Tibial nerve (tissue), 3 donors: ENCODE measurements at regions not wholly inside any gene's neighbourhood (a gene's known extent, or its start where the extent isn't known, plus 50 kb on each side); places are given as distances from the start of the nearest gene placed in this dataset.

Experiments
- POLR2A ChIP-seq, 2 donors: fragments of 450-650 bp; IDR thresholded peaks; one replicate each; pipeline ENCODE4 v1.6.1; 2017; ENCODE audit warnings: antibody characterized with exemption in 2 of 2, mild to moderate bottlenecking in 2 of 2, moderate library complexity in 2 of 2
- TF ChIP-seq, protein P1 (sequence below), 5 experiments: fragments of 200-600 bp in 3 of 5; fragments of 450-650 bp in 2 of 5; sonication (generic) in 3 of 5; IDR thresholded peaks; one replicate each; pipeline ENCODE4 v1.5.1; 2016 to 2019; ENCODE audit warnings: antibody characterized with exemption in 5 of 5, mild to moderate bottlenecking in 3 of 5, moderate library complexity in 2 of 5

DNA sequence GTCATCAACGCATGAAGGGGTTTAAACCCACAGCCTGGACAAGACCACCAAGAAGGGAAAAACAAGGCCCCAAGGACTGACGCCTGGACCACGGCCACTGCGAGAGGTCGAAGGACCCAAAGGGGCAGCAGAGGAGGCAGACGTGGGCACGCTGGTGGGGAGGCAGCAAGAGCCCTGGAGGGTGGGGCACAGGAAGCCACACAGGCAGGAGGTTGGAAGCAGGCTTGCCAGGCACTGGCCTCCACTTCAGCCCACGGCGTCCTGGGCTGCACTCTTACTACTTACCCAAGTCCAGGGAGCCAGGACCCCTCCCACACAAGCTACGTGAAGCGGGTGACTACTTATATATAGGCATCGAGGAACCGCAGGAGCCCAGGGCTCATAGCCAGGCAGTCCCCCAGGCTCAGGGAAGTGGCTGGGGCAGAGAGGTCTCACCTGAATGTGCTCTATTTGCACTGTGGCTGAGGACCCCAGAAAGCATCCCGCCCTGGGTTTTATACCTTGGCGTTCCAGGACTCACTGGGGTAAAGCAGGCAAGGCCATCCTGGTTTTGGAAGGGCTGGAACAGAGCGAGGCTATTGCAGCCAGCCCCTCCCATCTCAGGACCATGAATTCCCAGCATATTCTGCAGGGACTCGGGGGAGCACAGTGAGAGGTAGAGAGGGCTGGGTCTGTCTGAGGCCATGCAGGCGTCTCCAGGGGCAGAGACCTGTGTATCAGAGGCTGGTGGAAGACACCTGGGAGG lies 113.8 kb upstream of the AFDN start:
- TF ChIP-seq, protein P1, sequence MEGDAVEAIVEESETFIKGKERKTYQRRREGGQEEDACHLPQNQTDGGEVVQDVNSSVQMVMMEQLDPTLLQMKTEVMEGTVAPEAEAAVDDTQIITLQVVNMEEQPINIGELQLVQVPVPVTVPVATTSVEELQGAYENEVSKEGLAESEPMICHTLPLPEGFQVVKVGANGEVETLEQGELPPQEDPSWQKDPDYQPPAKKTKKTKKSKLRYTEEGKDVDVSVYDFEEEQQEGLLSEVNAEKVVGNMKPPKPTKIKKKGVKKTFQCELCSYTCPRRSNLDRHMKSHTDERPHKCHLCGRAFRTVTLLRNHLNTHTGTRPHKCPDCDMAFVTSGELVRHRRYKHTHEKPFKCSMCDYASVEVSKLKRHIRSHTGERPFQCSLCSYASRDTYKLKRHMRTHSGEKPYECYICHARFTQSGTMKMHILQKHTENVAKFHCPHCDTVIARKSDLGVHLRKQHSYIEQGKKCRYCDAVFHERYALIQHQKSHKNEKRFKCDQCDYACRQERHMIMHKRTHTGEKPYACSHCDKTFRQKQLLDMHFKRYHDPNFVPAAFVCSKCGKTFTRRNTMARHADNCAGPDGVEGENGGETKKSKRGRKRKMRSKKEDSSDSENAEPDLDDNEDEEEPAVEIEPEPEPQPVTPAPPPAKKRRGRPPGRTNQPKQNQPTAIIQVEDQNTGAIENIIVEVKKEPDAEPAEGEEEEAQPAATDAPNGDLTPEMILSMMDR (IDR thresholded peaks at IDR 0.05), result no peak
- no peak for TF ChIP-seq POLR2A (IDR thresholded peaks at IDR 0.05)
